HEK293 (cell line): ENCODE measurements at regions not wholly inside any gene's neighbourhood (a gene's known extent, or its start where the extent isn't known, plus 50 kb on each side); places are given as distances from the start of the nearest gene placed in this dataset.
A peak's percentile ranks its signal among the peaks of the same experiment; 100 is the strongest.

Experiments
- ELK4 ChIP-seq: IDR thresholded peaks from 2 replicates; pipeline ENCODE4 v1.6.1; 2011; ENCODE audit warnings: mild to moderate bottlenecking, low read depth, low read length, borderline replicate concordance
- INSM2 ChIP-seq: fragments of 450-650 bp; formaldehyde crosslinking; IDR thresholded peaks from 2 replicates; pipeline ENCODE4 v1.5.1; 2016; ENCODE audit warnings: missing biosample characterization, missing genetic modification characterization
- KLF9 ChIP-seq: fragments of 450-650 bp; formaldehyde crosslinking; IDR thresholded peaks from 2 replicates; pipeline ENCODE4 v1.5.1; 2016; ENCODE audit warnings: missing biosample characterization, missing genetic modification characterization, low read depth
- PATZ1 ChIP-seq: fragments of 450-650 bp; formaldehyde crosslinking; IDR thresholded peaks from 2 replicates; pipeline ENCODE4 v1.5.1; 2016; ENCODE audit warnings: missing biosample characterization, missing genetic modification characterization
- PRDM10 ChIP-seq: fragments of 450-650 bp; formaldehyde crosslinking; IDR thresholded peaks from 2 replicates; pipeline ENCODE4 v1.5.1; 2016; ENCODE audit warnings: missing biosample characterization, missing genetic modification characterization
- SCRT2 ChIP-seq: fragments of 450-650 bp; formaldehyde crosslinking; IDR thresholded peaks from 2 replicates; pipeline ENCODE4 v1.5.1; 2016; ENCODE audit warnings: missing biosample characterization, missing genetic modification characterization
- SP2 ChIP-seq: fragments of 450-650 bp; formaldehyde crosslinking; IDR thresholded peaks from 2 replicates; pipeline ENCODE4 v1.5.1; 2016; ENCODE audit warnings: missing biosample characterization, missing genetic modification characterization
- ZBTB21 ChIP-seq: fragments of 450-650 bp; formaldehyde crosslinking; IDR thresholded peaks from 2 replicates; pipeline ENCODE4 v1.5.1; 2017; ENCODE audit warnings: missing biosample characterization, missing genetic modification characterization
- ZBTB6 ChIP-seq: fragments of 450-650 bp; formaldehyde crosslinking; IDR thresholded peaks from 2 replicates; pipeline ENCODE4 v1.5.1; 2017; ENCODE audit warnings: missing biosample characterization, missing genetic modification characterization
- ZNF132 ChIP-seq: fragments of 450-650 bp; formaldehyde crosslinking; IDR thresholded peaks from 2 replicates; pipeline ENCODE4 v1.5.1; 2017; ENCODE audit warnings: missing biosample characterization, missing genetic modification characterization, borderline replicate concordance
- ZNF2 ChIP-seq: fragments of 450-650 bp; formaldehyde crosslinking; IDR thresholded peaks from 2 replicates; pipeline ENCODE4 v1.5.1; 2016; ENCODE audit warnings: missing biosample characterization, missing genetic modification characterization
- ZNF221 ChIP-seq: fragments of 450-650 bp; formaldehyde crosslinking; IDR thresholded peaks from 2 replicates; pipeline ENCODE4 v1.5.1; 2017; ENCODE audit warnings: missing biosample characterization, missing genetic modification characterization, borderline replicate concordance
- ZNF354C ChIP-seq: fragments of 450-650 bp; formaldehyde crosslinking; IDR thresholded peaks from 2 replicates; pipeline ENCODE4 v1.5.1; 2016; ENCODE audit warnings: missing biosample characterization, missing genetic modification characterization, low read depth, borderline replicate concordance
- ZNF449 ChIP-seq: fragments of 450-650 bp; formaldehyde crosslinking; IDR thresholded peaks from 2 replicates; pipeline ENCODE4 v1.5.1; 2017; ENCODE audit warnings: missing biosample characterization, mild to moderate bottlenecking, missing genetic modification characterization, moderate library complexity
- ZNF501 ChIP-seq: fragments of 450-650 bp; formaldehyde crosslinking; IDR thresholded peaks from 2 replicates; pipeline ENCODE4 v1.5.1; 2016; ENCODE audit warnings: missing biosample characterization, missing genetic modification characterization
- ZNF518A ChIP-seq: fragments of 450-650 bp; formaldehyde crosslinking; conservative IDR thresholded peaks from 2 replicates; pipeline ENCODE4 v1.5.1; 2016; ENCODE audit warnings: low read depth, missing biosample characterization, missing genetic modification characterization
- ZNF521 ChIP-seq: fragments of 450-650 bp; formaldehyde crosslinking; IDR thresholded peaks from 2 replicates; pipeline ENCODE4 v1.5.1; 2017; ENCODE audit warnings: missing biosample characterization, mild to moderate bottlenecking, missing genetic modification characterization
- ZNF558 ChIP-seq: fragments of 450-650 bp; formaldehyde crosslinking; IDR thresholded peaks from 2 replicates; pipeline ENCODE4 v1.5.1; 2016; ENCODE audit warnings: missing biosample characterization, missing genetic modification characterization
- ZNF654 ChIP-seq: fragments of 450-650 bp; formaldehyde crosslinking; IDR thresholded peaks from 2 replicates; pipeline ENCODE4 v1.5.1; 2016; ENCODE audit warnings: low read depth, missing biosample characterization, missing genetic modification characterization
- ZNF658 ChIP-seq: fragments of 450-650 bp; formaldehyde crosslinking; IDR thresholded peaks from 2 replicates; pipeline ENCODE4; 2016; ENCODE audit warnings: missing biosample characterization, missing genetic modification characterization
- ZNF701 ChIP-seq: fragments of 450-650 bp; formaldehyde crosslinking; IDR thresholded peaks from 2 replicates; pipeline ENCODE4 v1.5.1; 2016; ENCODE audit warnings: missing biosample characterization, missing genetic modification characterization
- ZNF785 ChIP-seq: fragments of 450-650 bp; formaldehyde crosslinking; IDR thresholded peaks from 2 replicates; pipeline ENCODE4 v1.5.1; 2016; ENCODE audit warnings: missing biosample characterization, missing genetic modification characterization

GRCh38 chr5:174571662-174572397 is 152.6 kb upstream of the MSX2 start (continued):
- peak; percentile 31 for TF ChIP-seq ZNF654 (tag by site-specific recombination)
- peak; percentile 93 for TF ChIP-seq ZNF449 (tag by site-specific recombination)
- TF ChIP-seq ZNF518A = no peak
- TF ChIP-seq ZNF658 = no peak
- peak; percentile 38; the same call in 1 of the 2 replicates for TF ChIP-seq PATZ1 (tag by site-specific recombination)
- 0 out of 2 replicates have a peak, but pooled peaks have one; percentile 55 for TF ChIP-seq ZNF2 (tag by site-specific recombination)
- peak; percentile 64 for TF ChIP-seq ZBTB21 (tag by site-specific recombination)
- TF ChIP-seq ZNF785 = no peak
- no peak for TF ChIP-seq SP2 (tag by site-specific recombination)
- TF ChIP-seq ZNF558 (tag by site-specific recombination) = peak; percentile 67; the same call in 1 of the 2 replicates
- TF ChIP-seq ZNF354C (tag by site-specific recombination) = no peak
- TF ChIP-seq ZNF221 (tag by site-specific recombination) = 0 out of 2 replicates have a peak, but pooled peaks have one; percentile 53
- no peak for TF ChIP-seq ZNF132 (tag by site-specific recombination)
- no peak for TF ChIP-seq INSM2 (tag by site-specific recombination)
- no peak for TF ChIP-seq ZNF701 (tag by site-specific recombination)
- peak; percentile 31; the same call in 1 of the 2 replicates for TF ChIP-seq ZNF501 (tag by site-specific recombination)
- TF ChIP-seq PRDM10 (tag by site-specific recombination) = peak; percentile 98
- no peak for TF ChIP-seq SCRT2
- no peak for TF ChIP-seq ELK4
- no peak; the same call in 1 of the 2 replicates for TF ChIP-seq KLF9
- TF ChIP-seq ZNF521 (tag by site-specific recombination) = no peak
- TF ChIP-seq ZBTB6 (tag by site-specific recombination) = no peak
